ENCODE measurements at regions not wholly inside any gene's neighbourhood (a gene's known extent, or its start where the extent isn't known, plus 50 kb on each side); places are given as distances from the start of the nearest gene placed in this dataset.

GRCh38 chr16:26673011-26673410, 393.7 kb upstream of the C16orf82 start:
- ChIA-PET SMC1A (ENCODE audit: uncharacterized antibody, unreplicated experiment) (no interaction called here), RAD21 (ENCODE audit: unreplicated experiment) (no interaction called here), CTCF (no interaction called here), POLR2A (no interaction called here)
- no peak for ATAC-seq
- BruUV-seq (replicated peaks) = no TSS peak
- no peaks in the 10 kb centered on the region for H3K4me1 ChIP-seq (ENCODE audit: control insufficient read depth, insufficient read depth, low read length)
- FAIRE-seq = no peak
- 55% methylated on average over 3 of the region's 3 CpGs for WGBS (ENCODE audit: insufficient coverage, insufficient replicate concordance, low lambda C conversion rate, missing lambda C conversion rate)
- H2AFZ ChIP-seq (ENCODE audit: control insufficient read depth, low read depth, low read length) = no peak overlapping the region
- in situ Hi-C loops (cut with MboI) = no loop called here
- H3K4me3 ChIP-seq = no peak overlapping the region
- H3K36me3 ChIP-seq (ENCODE audit: control insufficient read depth in 2 of 2, insufficient read depth in 2 of 2, low read length in 1 of 2) = no peaks in the 10 kb centered on the region
- intact Hi-C loops (cut with micrococcal nuclease; ENCODE audit: unreplicated experiment) = no loop called here
- no peak for TF ChIP-seq POLR2A (IDR thresholded peaks at IDR 0.05; ENCODE audit: low read depth, low read length)
- no peak for TF ChIP-seq SIN3A (IDR thresholded peaks at IDR 0.05; ENCODE audit: low read depth, low read length)
- TF ChIP-seq CEBPB (IDR thresholded peaks at IDR 0.05; ENCODE audit: borderline replicate concordance in 1 of 2, low read depth in 2 of 2, low read length in 2 of 2) = no peak
- no peak for TF ChIP-seq GABPA (IDR thresholded peaks at IDR 0.05; ENCODE audit: low read depth)
- no peak for TF ChIP-seq ATF3 (IDR thresholded peaks at IDR 0.05; ENCODE audit: borderline replicate concordance, extremely low read depth, low read depth, low read length)
- TF ChIP-seq TAF1 (IDR thresholded peaks at IDR 0.05; ENCODE audit: borderline replicate concordance, low read depth, low read length) = no peak
- no peak for TF ChIP-seq ZSCAN29 (IDR thresholded peaks at IDR 0.05)
- no peak for TF ChIP-seq TARDBP (IDR thresholded peaks at IDR 0.05; ENCODE audit: borderline replicate concordance)
- no peaks in the 10 kb centered on the region for H3K27me3 ChIP-seq (replicated peaks in 1 of 2; ENCODE audit: control insufficient read depth in 2 of 2, insufficient read depth in 2 of 2, low read length in 1 of 2)
- no peak for DNase-seq (ENCODE audit: low read depth, low spot score)
- no peaks in the 10 kb centered on the region for H4K20me1 ChIP-seq (ENCODE audit: control insufficient read depth, insufficient read depth)
- H3K79me2 ChIP-seq (ENCODE audit: control insufficient read depth, insufficient read depth, low read length) = no peaks in the 10 kb centered on the region
- H3K4me2 ChIP-seq (ENCODE audit: control insufficient read depth, insufficient read depth) = no peak overlapping the region
- no peak overlapping the region for H3K27ac ChIP-seq (ENCODE audit: control insufficient read depth, insufficient read depth)
- H3K9me3 ChIP-seq (replicated peaks; ENCODE audit: control insufficient read depth, insufficient read depth, low read length) = no peaks in the 10 kb centered on the region
- H3K9ac ChIP-seq (ENCODE audit: control insufficient read depth, insufficient read depth, low read length) = no peak overlapping the region

GRCh38 chr16:26680671-26681070, 386.1 kb upstream of the C16orf82 start:
- no peak overlapping the region for H3K4me3 ChIP-seq
- H3K79me2 ChIP-seq (ENCODE audit: control insufficient read depth, insufficient read depth, low read length) = no peaks in the 10 kb centered on the region
- H3K4me2 ChIP-seq (ENCODE audit: control insufficient read depth, insufficient read depth) = no peak overlapping the region
- SMC1A ChIA-PET (ENCODE audit: uncharacterized antibody, unreplicated experiment) = no interaction called here
- no peak overlapping the region for H2AFZ ChIP-seq (ENCODE audit: control insufficient read depth, low read depth, low read length)
- DNase-seq (ENCODE audit: low read depth, low spot score) (no peak), FAIRE-seq (no peak), ATAC-seq (no peak)
- CTCF ChIA-PET = no interaction called here
- RAD21 ChIA-PET (ENCODE audit: unreplicated experiment) = no interaction called here
- no peak overlapping the region for H3K9ac ChIP-seq (ENCODE audit: control insufficient read depth, insufficient read depth, low read length)
- H3K4me1 ChIP-seq (ENCODE audit: control insufficient read depth, insufficient read depth, low read length) = no peaks in the 10 kb centered on the region
- BruUV-seq (replicated peaks) = no TSS peak
- intact Hi-C loops (cut with micrococcal nuclease; ENCODE audit: unreplicated experiment) = no loop called here
- no peaks in the 10 kb centered on the region for H3K27me3 ChIP-seq (replicated peaks in 1 of 2; ENCODE audit: control insufficient read depth in 2 of 2, insufficient read depth in 2 of 2, low read length in 1 of 2)
- H4K20me1 ChIP-seq (ENCODE audit: control insufficient read depth, insufficient read depth) = no peaks in the 10 kb centered on the region
- TF ChIP-seq MLLT1 (IDR thresholded peaks at IDR 0.05) (no peak), FOS (IDR thresholded peaks at IDR 0.05; ENCODE audit: borderline replicate concordance, extremely low read depth, insufficient read length) (no peak), SREBF2 (IDR thresholded peaks at IDR 0.05; ENCODE audit: low read length) (no peak), ZBTB4 (CRISPR knock-in tag; IDR thresholded peaks at IDR 0.05) (no peak), TARDBP (IDR thresholded peaks at IDR 0.05; ENCODE audit: borderline replicate concordance) (no peak)
- POLR2A ChIA-PET = no interaction called here
- 2% methylated on average over 4 of the region's 4 CpGs for WGBS (ENCODE audit: insufficient coverage, insufficient replicate concordance, low lambda C conversion rate, missing lambda C conversion rate)
- H3K36me3 ChIP-seq (ENCODE audit: control insufficient read depth in 2 of 2, insufficient read depth in 2 of 2, low read length in 1 of 2) = no peaks in the 10 kb centered on the region
- no peaks in the 10 kb centered on the region for H3K9me3 ChIP-seq (replicated peaks; ENCODE audit: control insufficient read depth, insufficient read depth, low read length)
- in situ Hi-C loops (cut with MboI) = no loop called here
- H3K27ac ChIP-seq (ENCODE audit: control insufficient read depth, insufficient read depth) = no peak overlapping the region

Measured in GM12878 (cell line).